ENCODE measurements at regions not wholly inside any gene's neighbourhood (a gene's known extent, or its start where the extent isn't known, plus 50 kb on each side); places are given as distances from the start of the nearest gene placed in this dataset.

DNA sequence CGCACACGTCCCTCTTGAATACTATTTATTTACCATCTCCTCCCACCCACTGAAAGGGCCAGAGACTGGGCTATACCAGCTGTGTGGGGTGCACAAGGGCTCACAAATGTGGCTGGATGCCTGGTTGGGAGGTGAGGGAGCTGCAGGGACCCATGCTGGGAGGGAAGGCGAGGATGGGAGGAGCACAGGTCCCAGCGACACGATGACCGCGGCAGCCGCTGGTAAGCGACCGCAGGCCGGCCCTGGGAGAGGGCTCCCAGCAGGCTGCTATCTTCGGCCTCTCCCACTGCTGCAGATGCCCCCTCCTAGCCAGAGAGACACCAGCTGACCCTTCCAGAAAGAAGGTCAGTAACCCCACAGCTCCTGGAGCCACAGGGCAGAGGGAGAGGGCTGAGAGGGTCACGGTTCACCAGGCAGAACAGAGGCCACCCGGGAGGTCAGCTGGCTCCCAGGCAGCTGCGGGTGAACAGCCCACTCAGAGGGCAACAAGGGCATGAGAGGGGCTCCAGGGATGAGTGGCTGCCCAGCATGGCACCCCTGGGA, 163.9 kb downstream of the CRYBB2 start:
- Histone ChIP-seq H3K9me3 (ENCODE audit: control insufficient read depth, low read length) (no peaks in the 10 kb centered on the region), H3K27ac (ENCODE audit: low read depth, low read length, severe bottlenecking) (no peak overlapping the region), H3K4me1 (ENCODE audit: control insufficient read depth, insufficient read depth, low read length, poor library complexity, severe bottlenecking) (peaks cover 10% of the 10 kb centered on the region), H3K4me3 (ENCODE audit: extremely low read depth, insufficient read depth, low read length, poor library complexity, severe bottlenecking) (no peak overlapping the region), H3K36me3 (ENCODE audit: control insufficient read depth, insufficient read depth, low read length) (peaks cover 10% of the 10 kb centered on the region)
- 46 to 56% methylated on average over 12 of the region's 15 CpGs for WGBS, 2 experiments (ENCODE audit: insufficient coverage in 2 of 2)

DNA sequence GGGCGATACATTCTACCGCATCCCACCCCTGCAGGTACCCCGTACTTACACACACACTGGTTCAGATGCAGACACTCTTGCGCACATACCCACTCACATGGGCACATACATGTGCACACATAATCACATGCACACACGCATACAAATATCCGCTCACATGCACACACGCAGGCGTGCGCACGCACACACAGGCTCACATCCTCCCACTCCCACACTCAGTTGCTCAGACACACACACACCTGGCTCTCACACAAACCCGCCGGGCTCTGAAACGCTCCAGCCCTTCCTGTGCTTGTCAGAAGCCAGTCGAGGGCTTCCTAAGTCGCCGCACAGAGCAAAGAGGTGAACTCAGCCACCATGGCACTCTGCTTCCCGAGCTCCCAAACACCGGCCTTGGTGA, 164.5 kb downstream of the CRYBB2 start:
- Histone ChIP-seq H3K36me3 (ENCODE audit: control insufficient read depth, insufficient read depth, low read length) (peaks cover 10% of the 10 kb centered on the region), H3K9me3 (ENCODE audit: control insufficient read depth, low read length) (no peaks in the 10 kb centered on the region), H3K27ac (ENCODE audit: low read depth, low read length, severe bottlenecking) (no peak overlapping the region), H3K4me1 (ENCODE audit: control insufficient read depth, insufficient read depth, low read length, poor library complexity, severe bottlenecking) (peaks cover 14% of the 10 kb centered on the region), H3K4me3 (ENCODE audit: extremely low read depth, insufficient read depth, low read length, poor library complexity, severe bottlenecking) (no peak overlapping the region)
- WGBS, 2 experiments (ENCODE audit: insufficient coverage in 2 of 2), result 94 to 96% methylated on average over 18 of the region's 18 CpGs

DNA sequence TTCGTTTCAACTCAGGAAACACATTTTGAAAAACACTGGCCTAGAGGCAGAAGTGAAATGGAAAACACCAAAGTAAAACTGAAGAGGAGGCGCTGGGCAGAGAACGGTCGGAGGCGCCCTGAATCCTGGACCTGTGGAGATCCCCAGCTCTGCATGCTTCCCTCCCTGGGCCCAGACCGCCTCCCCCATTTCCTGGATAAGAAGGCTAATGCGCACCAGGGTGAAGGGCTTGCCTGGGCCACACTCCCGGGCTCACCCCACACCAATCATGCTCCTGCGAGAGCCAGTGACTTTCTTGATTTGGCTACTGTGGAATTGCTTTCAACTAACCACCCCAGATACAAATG, 167.1 kb downstream of the CRYBB2 start:
- H3K27ac ChIP-seq (ENCODE audit: low read depth, low read length, severe bottlenecking), result no peak overlapping the region
- WGBS, 2 experiments (ENCODE audit: insufficient coverage in 2 of 2), result 85 to 92% methylated on average over 8 of the region's 9 CpGs
- no peak overlapping the region for H3K4me3 ChIP-seq (ENCODE audit: extremely low read depth, insufficient read depth, low read length, poor library complexity, severe bottlenecking)
- H3K4me1 ChIP-seq (ENCODE audit: control insufficient read depth, insufficient read depth, low read length, poor library complexity, severe bottlenecking), result peaks cover 16% of the 10 kb centered on the region
- H3K36me3 ChIP-seq (ENCODE audit: control insufficient read depth, insufficient read depth, low read length), result no peaks in the 10 kb centered on the region
- H3K9me3 ChIP-seq (ENCODE audit: control insufficient read depth, low read length), result no peaks in the 10 kb centered on the region

DNA sequence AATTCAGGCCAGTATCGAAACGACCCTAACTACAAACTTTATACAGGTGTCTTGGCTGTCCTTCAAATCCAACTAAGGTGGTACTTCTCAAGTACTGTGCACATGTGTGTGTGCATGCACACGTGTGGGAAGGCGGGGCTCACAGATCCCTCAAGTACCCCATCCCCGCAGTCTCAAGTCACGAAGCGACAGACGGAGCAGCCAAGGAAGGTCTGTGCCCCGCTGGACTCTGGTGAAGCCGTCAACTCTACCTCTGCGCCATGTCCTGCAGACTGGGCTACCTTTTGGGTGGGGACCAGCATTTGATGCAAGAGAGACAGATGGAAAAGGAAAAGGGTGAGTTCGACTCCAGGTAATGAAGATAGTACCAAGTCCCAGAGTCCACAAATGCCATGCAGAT, 169.0 kb downstream of the CRYBB2 start:
- 92 to 96% methylated on average over 12 of the region's 12 CpGs for WGBS, 2 experiments (ENCODE audit: insufficient coverage in 2 of 2)
- H3K4me3 ChIP-seq (ENCODE audit: extremely low read depth, insufficient read depth, low read length, poor library complexity, severe bottlenecking), result no peak overlapping the region
- no peaks in the 10 kb centered on the region for H3K36me3 ChIP-seq (ENCODE audit: control insufficient read depth, insufficient read depth, low read length)
- H3K4me1 ChIP-seq (ENCODE audit: control insufficient read depth, insufficient read depth, low read length, poor library complexity, severe bottlenecking), result peaks cover 16% of the 10 kb centered on the region
- H3K9me3 ChIP-seq (ENCODE audit: control insufficient read depth, low read length), result no peaks in the 10 kb centered on the region
- no peak overlapping the region for H3K27ac ChIP-seq (ENCODE audit: low read depth, low read length, severe bottlenecking)

DNA sequence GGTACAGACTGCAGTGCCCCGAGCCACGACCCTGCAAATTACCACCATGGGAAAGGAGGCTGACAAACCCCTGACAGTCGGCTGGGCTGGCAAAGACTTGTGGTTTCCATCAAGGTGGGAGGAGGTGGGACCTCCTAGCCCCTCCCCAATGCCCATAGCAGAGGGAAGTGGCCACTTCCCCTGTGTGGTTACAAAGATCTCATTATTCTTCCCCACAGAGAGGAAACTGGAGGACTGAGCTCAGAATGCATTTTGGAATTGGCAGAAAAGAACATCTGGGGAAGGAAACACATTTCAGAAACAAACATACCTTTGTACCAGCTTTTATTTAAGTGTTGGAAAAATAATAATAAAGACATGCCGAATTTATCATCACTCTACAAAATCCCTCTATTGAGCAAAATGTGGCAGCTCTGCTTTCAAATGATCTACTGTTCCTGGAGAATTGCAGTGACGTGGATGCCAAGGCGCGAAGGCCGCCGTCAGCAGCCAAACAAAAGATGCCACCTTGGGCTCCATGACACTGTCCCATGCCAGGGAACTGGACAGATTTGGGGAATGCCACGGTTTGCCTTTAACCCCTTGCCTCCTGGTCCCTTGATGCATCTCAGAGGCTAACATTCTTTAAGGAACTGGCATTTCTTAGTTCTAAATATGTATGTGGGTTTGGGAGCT, 169.6 kb downstream of the CRYBB2 start:
- H3K9me3 ChIP-seq (ENCODE audit: control insufficient read depth, low read length), result no peaks in the 10 kb centered on the region
- no peaks in the 10 kb centered on the region for H3K36me3 ChIP-seq (ENCODE audit: control insufficient read depth, insufficient read depth, low read length)
- H3K27ac ChIP-seq (ENCODE audit: low read depth, low read length, severe bottlenecking), result no peak overlapping the region
- no peak overlapping the region for H3K4me3 ChIP-seq (ENCODE audit: extremely low read depth, insufficient read depth, low read length, poor library complexity, severe bottlenecking)
- H3K4me1 ChIP-seq (ENCODE audit: control insufficient read depth, insufficient read depth, low read length, poor library complexity, severe bottlenecking), result peaks cover 16% of the 10 kb centered on the region
- 78 to 90% methylated on average over 8 to 9 of the region's 10 CpGs for WGBS, 2 experiments (ENCODE audit: insufficient coverage in 2 of 2)

DNA sequence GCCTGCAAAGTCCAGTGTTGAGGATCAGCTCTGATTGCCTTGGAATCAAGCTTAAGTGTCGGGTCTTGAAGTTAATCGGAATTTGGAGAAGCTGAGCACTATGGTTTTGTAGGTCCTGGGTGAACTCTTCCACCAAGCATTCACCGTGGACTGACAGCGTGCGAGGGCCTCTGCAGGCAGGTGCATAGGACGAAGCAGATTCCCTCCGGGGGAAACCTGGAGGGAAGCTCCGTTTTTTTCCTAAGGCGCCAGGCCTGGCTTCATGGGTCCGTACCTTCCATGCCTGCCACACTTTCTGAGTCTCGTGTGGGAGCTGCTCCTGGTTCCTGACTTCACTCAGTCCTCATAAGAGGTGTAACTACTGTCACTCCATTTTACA, 170.1 kb downstream of the CRYBB2 start:
- Histone ChIP-seq H3K36me3 (ENCODE audit: control insufficient read depth, insufficient read depth, low read length) (no peaks in the 10 kb centered on the region), H3K27ac (ENCODE audit: low read depth, low read length, severe bottlenecking) (no peak overlapping the region), H3K4me3 (ENCODE audit: extremely low read depth, insufficient read depth, low read length, poor library complexity, severe bottlenecking) (no peak overlapping the region), H3K9me3 (ENCODE audit: control insufficient read depth, low read length) (no peaks in the 10 kb centered on the region), H3K4me1 (ENCODE audit: control insufficient read depth, insufficient read depth, low read length, poor library complexity, severe bottlenecking) (peaks cover 16% of the 10 kb centered on the region)
- WGBS, 2 experiments (ENCODE audit: insufficient coverage in 2 of 2), result 90 to 92% methylated on average over 10 to 11 of the region's 11 CpGs

DNA sequence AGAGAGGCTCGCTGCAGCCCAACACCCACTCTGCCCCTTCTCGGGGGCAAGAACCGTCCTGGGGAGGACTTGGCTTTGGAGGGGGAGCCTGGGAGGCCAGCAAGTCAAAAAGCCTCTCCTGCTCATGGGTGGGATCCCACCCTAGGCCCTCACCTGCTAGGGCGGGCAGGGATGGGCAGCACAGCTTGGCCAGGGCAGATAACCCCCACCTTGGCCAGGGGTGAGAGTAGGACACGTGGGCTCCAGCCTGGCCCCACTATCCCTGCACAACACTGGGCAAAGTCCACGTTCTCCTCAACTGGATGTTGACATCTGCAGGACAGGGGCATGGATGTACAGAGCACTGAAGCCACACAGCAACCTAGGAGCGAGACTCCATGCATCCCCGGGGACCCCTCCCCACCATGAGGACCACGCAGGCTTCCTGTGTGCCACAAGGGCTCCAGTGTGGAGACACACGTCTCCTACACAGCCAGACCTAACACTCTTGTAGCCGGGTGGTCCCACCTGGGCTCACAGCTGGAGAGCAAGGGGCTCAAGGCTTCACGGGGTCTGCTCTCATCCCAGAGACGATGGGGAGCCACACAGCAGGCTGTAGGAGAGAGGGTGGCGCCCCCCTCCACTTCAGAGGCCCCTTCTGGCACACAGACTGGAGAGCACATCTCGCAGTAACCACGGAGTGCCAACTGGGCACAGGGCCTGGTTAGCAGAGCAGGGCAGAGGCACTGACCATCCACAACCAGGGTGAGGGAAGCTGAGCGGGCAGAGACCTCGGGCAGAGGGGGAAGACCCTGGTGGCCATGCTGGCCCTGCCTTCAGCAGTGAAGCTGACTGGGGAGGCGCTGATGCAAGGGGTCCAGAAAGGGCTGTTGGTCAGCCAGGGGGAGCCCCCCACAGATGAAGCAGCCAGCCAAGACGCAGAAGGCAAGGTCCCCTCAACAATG, 171.1 kb downstream of the CRYBB2 start:
- H3K9me3 ChIP-seq (ENCODE audit: control insufficient read depth, low read length), result no peaks in the 10 kb centered on the region
- no peak overlapping the region for H3K4me3 ChIP-seq (ENCODE audit: extremely low read depth, insufficient read depth, low read length, poor library complexity, severe bottlenecking)
- WGBS, 2 experiments (ENCODE audit: insufficient coverage in 2 of 2), result 92 to 93% methylated on average over 15 to 18 of the region's 20 CpGs
- no peaks in the 10 kb centered on the region for H3K36me3 ChIP-seq (ENCODE audit: control insufficient read depth, insufficient read depth, low read length)
- no peak overlapping the region for H3K27ac ChIP-seq (ENCODE audit: low read depth, low read length, severe bottlenecking)
- H3K4me1 ChIP-seq (ENCODE audit: control insufficient read depth, insufficient read depth, low read length, poor library complexity, severe bottlenecking), result peaks cover 16% of the 10 kb centered on the region

DNA sequence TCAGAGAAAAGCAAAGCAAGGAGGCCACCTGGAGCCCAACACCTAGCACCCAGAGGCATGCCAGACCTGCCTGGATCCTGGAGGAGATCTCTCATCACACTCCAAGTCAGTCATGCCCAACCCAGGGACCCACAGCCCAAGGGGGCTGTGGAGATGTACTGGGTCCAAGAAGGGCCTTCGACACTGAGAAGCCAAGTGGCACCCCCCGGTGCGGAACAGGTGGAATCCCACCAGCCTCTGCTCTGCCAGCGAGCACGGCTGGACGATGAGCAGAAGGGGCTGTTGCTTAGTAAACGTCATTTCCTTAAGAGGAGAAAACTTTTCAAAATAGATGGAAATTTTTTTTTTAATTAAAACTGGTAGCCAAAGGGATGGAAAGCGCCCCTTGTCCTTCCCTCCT, 171.9 kb upstream of the GRK3 start:
- peaks cover 6% of the 10 kb centered on the region for H3K4me1 ChIP-seq (ENCODE audit: control insufficient read depth, insufficient read depth, low read length, poor library complexity, severe bottlenecking)
- 94 to 100% methylated on average over 2 to 8 of the region's 8 CpGs for WGBS, 2 experiments (ENCODE audit: insufficient coverage in 2 of 2)

DNA sequence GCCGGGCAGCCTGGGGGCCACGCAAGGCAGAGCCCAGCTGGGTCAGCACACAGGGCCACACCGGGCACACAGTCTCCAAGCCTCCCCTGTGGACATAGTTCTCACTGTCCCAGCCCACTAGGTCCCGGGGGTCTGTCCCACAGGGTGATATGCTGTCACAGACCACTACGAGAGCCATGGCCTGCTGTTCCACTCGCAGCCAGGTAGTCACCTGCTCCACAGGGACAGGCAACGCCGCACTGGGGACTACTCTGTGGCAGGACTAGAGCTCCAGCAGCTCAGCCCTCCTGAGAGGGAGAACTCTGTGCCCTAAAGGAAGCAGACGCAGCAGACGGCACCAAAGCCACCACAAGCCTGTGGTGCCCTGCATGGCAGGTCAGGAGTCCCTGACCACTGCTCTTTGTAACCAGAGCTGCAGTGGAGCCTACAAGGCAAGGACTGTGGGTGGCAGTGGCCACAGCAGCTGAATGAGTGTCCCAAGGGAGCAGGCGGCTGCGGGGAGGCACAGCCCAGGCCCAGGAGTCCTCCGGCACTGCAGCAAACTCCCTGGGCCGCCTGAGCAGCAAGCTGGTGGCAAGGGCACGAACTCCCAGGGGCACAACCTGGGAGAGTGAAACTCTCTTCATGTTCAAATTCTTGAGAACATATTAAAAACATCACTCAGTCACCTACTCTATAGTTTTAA, 171.2 kb upstream of the GRK3 start:
- 95 to 96% methylated on average over 13 to 14 of the region's 15 CpGs for WGBS, 2 experiments (ENCODE audit: insufficient coverage in 2 of 2)
- Histone ChIP-seq H3K4me3 (ENCODE audit: extremely low read depth, insufficient read depth, low read length, poor library complexity, severe bottlenecking) (no peak overlapping the region), H3K9me3 (ENCODE audit: control insufficient read depth, low read length) (no peaks in the 10 kb centered on the region), H3K36me3 (ENCODE audit: control insufficient read depth, insufficient read depth, low read length) (no peaks in the 10 kb centered on the region), H3K4me1 (ENCODE audit: control insufficient read depth, insufficient read depth, low read length, poor library complexity, severe bottlenecking) (peaks cover 6% of the 10 kb centered on the region), H3K27ac (ENCODE audit: low read depth, low read length, severe bottlenecking) (no peak overlapping the region)

More for the DNA sequence above, 171.9 kb upstream of the GRK3 start:
- no peak overlapping the region for H3K27ac ChIP-seq (ENCODE audit: low read depth, low read length, severe bottlenecking)
- no peaks in the 10 kb centered on the region for H3K36me3 ChIP-seq (ENCODE audit: control insufficient read depth, insufficient read depth, low read length)
- H3K9me3 ChIP-seq (ENCODE audit: control insufficient read depth, low read length), result no peaks in the 10 kb centered on the region
- H3K4me3 ChIP-seq (ENCODE audit: extremely low read depth, insufficient read depth, low read length, poor library complexity, severe bottlenecking), result no peak overlapping the region

DNA sequence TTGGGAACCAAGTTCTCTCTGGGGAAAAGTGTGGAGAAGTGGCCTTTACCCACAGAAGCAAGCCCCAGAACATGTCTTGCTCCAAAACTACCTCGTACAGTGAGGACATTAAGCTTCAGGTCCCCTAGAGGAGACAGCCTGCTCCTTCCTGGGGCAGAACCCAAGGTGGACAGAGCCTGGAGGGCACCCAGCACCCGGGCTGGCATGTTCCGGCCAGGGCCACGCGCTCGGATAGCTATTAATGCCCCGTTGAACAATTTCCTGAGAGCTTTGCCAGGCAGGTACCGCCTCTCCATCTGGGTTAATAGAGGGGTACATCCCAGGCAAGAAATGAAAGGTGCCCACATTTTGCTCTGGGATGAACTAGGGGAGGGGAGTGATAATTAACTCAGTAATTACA, 169.0 kb upstream of the GRK3 start:
- H3K36me3 ChIP-seq (ENCODE audit: control insufficient read depth, insufficient read depth, low read length), result no peaks in the 10 kb centered on the region
- no peaks in the 10 kb centered on the region for H3K9me3 ChIP-seq (ENCODE audit: control insufficient read depth, low read length)
- H3K4me1 ChIP-seq (ENCODE audit: control insufficient read depth, insufficient read depth, low read length, poor library complexity, severe bottlenecking), result no peaks in the 10 kb centered on the region
- H3K27ac ChIP-seq (ENCODE audit: low read depth, low read length, severe bottlenecking), result no peak overlapping the region
- H3K4me3 ChIP-seq (ENCODE audit: extremely low read depth, insufficient read depth, low read length, poor library complexity, severe bottlenecking), result no peak overlapping the region
- WGBS, 2 experiments (ENCODE audit: insufficient coverage in 2 of 2), result 89 to 97% methylated on average over 7 to 8 of the region's 8 CpGs
